ENCODE measurements at regions not wholly inside any gene's neighbourhood (a gene's known extent, or its start where the extent isn't known, plus 50 kb on each side); places are given as distances from the start of the nearest gene placed in this dataset.

DNA sequence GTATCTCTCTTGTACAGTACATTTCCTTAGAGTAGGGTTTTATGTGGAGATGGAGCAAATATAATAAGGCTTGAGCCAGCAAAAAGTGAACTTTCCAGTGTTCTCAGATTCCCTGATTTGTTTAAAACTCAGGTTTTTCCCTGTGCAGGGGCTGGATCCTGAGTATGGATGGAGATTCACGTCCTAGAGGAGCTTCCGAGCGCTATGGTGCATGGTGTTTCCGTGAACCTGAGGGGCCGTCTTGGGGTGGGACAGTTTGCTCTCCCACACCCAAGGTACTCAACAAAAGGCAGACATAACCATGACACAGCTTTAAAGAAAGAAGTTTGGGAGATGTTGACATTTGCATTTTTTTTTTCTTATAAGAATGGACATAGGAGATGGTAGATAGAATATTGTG lies 122.5 kb downstream of the SEC23IP start:
- TF ChIP-seq LEF1 (IDR thresholded peaks at IDR 0.05; ENCODE audit: borderline replicate concordance) = no peak
- TF ChIP-seq SP1 (IDR thresholded peaks at IDR 0.05) = no peak
- no peak for TF ChIP-seq BHLHE40 (IDR thresholded peaks at IDR 0.05; ENCODE audit: borderline replicate concordance)
- no peak for TF ChIP-seq HDGF (IDR thresholded peaks at IDR 0.05; ENCODE audit: borderline replicate concordance)
